GM12878 (cell line): ENCODE measurements at regions not wholly inside any gene's neighbourhood (a gene's known extent, or its start where the extent isn't known, plus 50 kb on each side); places are given as distances from the start of the nearest gene placed in this dataset.

Source experiments
- ATAC-seq: fragments of 200-7000 bp; cut with Tn5 transposase; 3 replicates; pipeline ENCODE4 v1.9.1; 2020; ENCODE audit warnings: mild to moderate bottlenecking, moderate library complexity
- BruUV-seq: library from RNA; stranded (reverse); fragments of 400-500 nt; replicated peaks from 2 replicates; lab custom pipeline; 2021; lab: Mats Ljungman, UMichigan
- CTCF ChIA-PET: fragments of 300-600 bp; sonication (Branson Sonifier 250); formaldehyde crosslinking; extraction: SDS; loops from one replicate; lab custom pipeline; 2021; ENCODE audit warnings: inconsistent platforms; lab: Yijun Ruan, JAX
- POLR2A ChIA-PET: fragments of 350-600 bp; formaldehyde crosslinking; extraction: SDS; loops from one replicate; lab custom pipeline; 2021; ENCODE audit warnings: inconsistent platforms; lab: Charles Lee
- RAD21 ChIA-PET: fragments of 300-600 bp; sonication (Branson Sonifier 250); formaldehyde crosslinking; loops from one replicate; lab custom pipeline; 2023; ENCODE audit warnings: antibody characterized with exemption; ENCODE audit not compliant: unreplicated experiment; lab: Charles Lee
- SMC1A ChIA-PET: fragments of 300-600 bp; sonication (Branson Sonifier 250); formaldehyde crosslinking; loops from one replicate; lab custom pipeline; 2023; ENCODE audit not compliant: unreplicated experiment, uncharacterized antibody; lab: Charles Lee
- DNase-seq: peaks from one replicate; pipeline ENCODE4 v3.0.0-alpha.2; 2011; ENCODE audit warnings: low read depth, low spot score
- FAIRE-seq: peaks from 3 replicates; lab custom pipeline; 2011; peaks lifted over from hg19 to GRCh38; lab: Jason Lieb, UNC
- H2AFZ ChIP-seq: 2 replicates; pipeline ENCODE4 v1.6.0; 2011; ENCODE audit warnings: low read depth, low read length, control low read depth; ENCODE audit not compliant: control insufficient read depth
- H3K27ac ChIP-seq: 2 replicates; pipeline ENCODE4 v1.5.1; 2011; ENCODE audit warnings: control low read depth; ENCODE audit not compliant: control insufficient read depth, insufficient read depth
- H3K27me3 ChIP-seq, 2 experiments: replicated peaks in 1 of 2; 2 replicates each; pipeline versions ENCODE4 v1.6.0 to v1.6.1; 2011; ENCODE audit warnings: low read length in 1 of 2; ENCODE audit not compliant: control insufficient read depth in 2 of 2, insufficient read depth in 2 of 2
- H3K36me3 ChIP-seq, 2 experiments: 2 replicates each; pipeline ENCODE4 v1.5.1; 2011; ENCODE audit warnings: low read length in 1 of 2; ENCODE audit not compliant: control insufficient read depth in 2 of 2, insufficient read depth in 2 of 2
- H3K4me1 ChIP-seq: 2 replicates; pipeline ENCODE4 v1.6.1; 2011; ENCODE audit warnings: mild to moderate bottlenecking, low read length, moderate library complexity, mixed read lengths; ENCODE audit not compliant: control insufficient read depth, insufficient read depth
- H3K4me2 ChIP-seq: 2 replicates; pipeline ENCODE4 v1.6.0; 2011; ENCODE audit warnings: control low read depth; ENCODE audit not compliant: control insufficient read depth, insufficient read depth
- H3K4me3 ChIP-seq: fragments of 200-600 bp; sonication (generic); 2 replicates; pipeline ENCODE4 v1.5.1; 2016
- H3K79me2 ChIP-seq: 2 replicates; pipeline ENCODE4 v1.6.0; 2011; ENCODE audit warnings: low read length; ENCODE audit not compliant: control insufficient read depth, insufficient read depth
- H3K9ac ChIP-seq: 2 replicates; pipeline ENCODE4 v1.8.0; 2011; ENCODE audit warnings: low read length, control low read depth, mixed read lengths; ENCODE audit not compliant: control insufficient read depth, insufficient read depth
- H3K9me3 ChIP-seq: replicated peaks from 3 replicates; pipeline ENCODE4 v1.5.1; 2011; ENCODE audit warnings: mild to moderate bottlenecking, low read length; ENCODE audit not compliant: control insufficient read depth, insufficient read depth
- H4K20me1 ChIP-seq: 2 replicates; pipeline ENCODE4 v1.6.0; 2011; ENCODE audit not compliant: control insufficient read depth, insufficient read depth
- BCL11A ChIP-seq: IDR thresholded peaks from 2 replicates; pipeline ENCODE4 v1.6.1; 2011; ENCODE audit warnings: low read depth, low read length
- E2F8 ChIP-seq: fragments of 450-650 bp; IDR thresholded peaks from 2 replicates; pipeline ENCODE4 v1.6.1; 2018; ENCODE audit warnings: mild to moderate bottlenecking, low read depth, moderate library complexity; ENCODE audit not compliant: partially characterized antibody
- ESRRA ChIP-seq: IDR thresholded peaks from 2 replicates; pipeline ENCODE4 v1.6.1; 2012; ENCODE audit warnings: mild to moderate bottlenecking, low read length, improper control_type of control experiment
- IRF5 ChIP-seq: fragments of 450-650 bp; IDR thresholded peaks from 2 replicates; pipeline ENCODE4 v1.6.1; 2017; ENCODE audit warnings: borderline replicate concordance
- MEF2A ChIP-seq: IDR thresholded peaks from 2 replicates; pipeline ENCODE4 v1.6.1; 2011; ENCODE audit warnings: low read depth, mild to moderate bottlenecking, low read length, moderate library complexity; ENCODE audit not compliant: insufficient read depth
- PKNOX1 ChIP-seq: fragments of 450-650 bp; IDR thresholded peaks from 2 replicates; pipeline ENCODE4 v1.6.1; 2016; ENCODE audit warnings: mild to moderate bottlenecking
- POLR2AphosphoS2 ChIP-seq: IDR thresholded peaks from 2 replicates; pipeline ENCODE4 v1.6.1; 2011; ENCODE audit warnings: low read depth, mild to moderate bottlenecking, low read length, improper control_type of control experiment, moderate library complexity
- ZZZ3 ChIP-seq: IDR thresholded peaks from 2 replicates; pipeline ENCODE4 v1.6.1; 2011; ENCODE audit warnings: low read depth; ENCODE audit not compliant: control insufficient read depth, insufficient read length
- WGBS: methylation state at CpG from one replicate; pipeline ENCODE4 v1.1.6; 2016; ENCODE audit warnings: low lambda C conversion rate; ENCODE audit not compliant: insufficient replicate concordance, insufficient coverage; ENCODE audit errors: missing lambda C conversion rate; 5-methylcytosine and 5-hydroxymethylcytosine counted together
- in situ Hi-C: fragments of 300-500 bp; cut with MboI; formaldehyde crosslinking; loops from 9 replicates; pipeline ENCODE4 v1.14.3; 2018; ENCODE audit warnings: mixed read lengths
- intact Hi-C: fragments of 100-400 bp; cut with micrococcal nuclease; formaldehyde crosslinking; loops from one replicate; pipeline ENCODE4 v1.14.2; 2022; ENCODE audit not compliant: unreplicated experiment

- TF ChIP-seq E2F8, result no peak
- TF ChIP-seq BCL11A, result no peak
- TF ChIP-seq ZZZ3, result no peak
- TF ChIP-seq POLR2AphosphoS2, result no peak
- TF ChIP-seq ESRRA, result no peak
- TF ChIP-seq IRF5, result no peak
These were observed 523.0 kb downstream of the ANKRD50 start (continued) for GRCh38 chr4:124189545-124189944.

GRCh38 chr4:124191329-124191728 is 521.2 kb downstream of the ANKRD50 start:
- H3K4me1 ChIP-seq, result no peaks in the 10 kb centered on the region
- TF ChIP-seq PKNOX1 (0 out of 2 replicates have a peak, but pooled peaks have one; percentile 9), MEF2A (no peak)
- TF ChIP-seq, all 136 proteins: peak for 1
- ChIA-PET POLR2A (no interaction called here), CTCF (interaction anchor here (0.6 kb wide), 1 partner anchor 12 kb away, joined by 3 read pairs; no protein-coding TSS in a partner anchor), SMC1A (interaction anchor here (1.2 kb wide), 1 partner anchor 22 kb away, joined by 3 read pairs; no protein-coding TSS in a partner anchor), RAD21 (no interaction called here)
- no peaks in the 10 kb centered on the region for H3K27me3 ChIP-seq
- H3K36me3 ChIP-seq, result no peaks in the 10 kb centered on the region
- no peak for DNase-seq
- intact Hi-C loops (no loop called here), in situ Hi-C loops (no loop called here)
- peak; percentile 34 for ATAC-seq
- no peaks in the 10 kb centered on the region for H3K79me2 ChIP-seq
- WGBS, result 15% methylated on average over 1 of the region's 1 CpG
- H3K27ac ChIP-seq, result no peak overlapping the region
- H2AFZ ChIP-seq, result no peak overlapping the region
- H3K4me2 ChIP-seq, result no peak overlapping the region
- BruUV-seq, result no TSS peak
- no peak overlapping the region for H3K4me3 ChIP-seq
- H3K9ac ChIP-seq, result no peak overlapping the region
- no peaks in the 10 kb centered on the region for H3K9me3 ChIP-seq
- H4K20me1 ChIP-seq, result no peaks in the 10 kb centered on the region
- FAIRE-seq, result no peak
